ENCODE measurements at regions not wholly inside any gene's neighbourhood (a gene's known extent, or its start where the extent isn't known, plus 50 kb on each side); places are given as distances from the start of the nearest gene placed in this dataset.
A peak's percentile ranks its signal among the peaks of the same experiment; 100 is the strongest.

DNA sequence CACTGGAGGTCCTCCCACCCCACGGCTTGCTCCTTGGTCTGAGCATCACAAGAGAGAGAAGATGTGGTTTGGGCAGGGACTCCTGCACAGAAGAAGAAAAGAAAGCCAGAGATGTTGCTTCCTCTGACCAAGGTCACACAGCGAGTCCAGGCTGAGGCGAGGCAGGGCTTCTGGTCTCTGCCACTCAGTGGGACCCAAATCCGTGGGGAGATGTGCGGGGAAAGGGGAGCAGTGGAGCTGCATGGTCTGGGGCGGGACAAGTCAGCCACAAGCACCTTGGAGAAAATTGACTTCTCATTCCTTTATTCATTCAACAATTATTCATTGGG, 150.9 kb downstream of the C9orf50 start:
- no peak for DNase-seq

DNA sequence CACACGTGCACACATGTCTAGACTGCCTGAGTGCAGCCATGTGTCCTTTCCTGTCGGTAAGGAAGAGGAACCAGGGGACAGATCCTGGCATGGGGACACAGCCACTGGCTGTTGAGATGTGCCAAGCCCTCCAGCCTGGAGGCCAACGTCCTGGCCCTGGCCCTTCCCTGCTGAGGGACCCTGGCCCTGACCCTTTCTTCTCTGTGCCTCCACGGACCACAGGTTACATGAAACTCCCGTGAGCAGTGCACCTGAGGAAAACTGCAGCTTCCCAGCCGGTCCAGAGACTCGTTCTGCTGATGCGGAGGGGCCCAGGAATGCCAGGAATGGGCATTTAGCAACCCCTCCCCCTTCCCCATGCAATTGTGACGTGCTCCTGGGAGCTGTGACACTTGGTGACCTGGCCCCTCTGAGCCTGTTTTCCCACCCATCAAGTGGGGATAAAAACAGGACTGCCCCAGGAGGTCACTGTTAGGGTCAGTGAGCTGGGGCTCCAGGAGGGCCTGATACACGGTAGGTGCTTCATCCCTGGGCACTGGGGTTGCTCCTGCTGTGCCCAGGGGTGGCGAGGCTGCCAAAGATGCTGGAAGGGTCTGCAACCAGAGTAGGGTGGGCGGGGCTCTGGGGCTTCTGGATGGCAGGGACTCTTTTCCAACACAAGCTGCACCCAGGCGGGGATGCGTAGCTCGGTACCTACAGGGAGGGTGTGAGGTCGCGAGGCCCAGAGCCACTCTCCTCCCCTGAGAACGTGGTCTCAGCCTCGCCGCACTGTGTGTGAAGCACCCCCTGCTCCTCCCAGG, 151.5 kb downstream of the C9orf50 start:
- DNase-seq = no peak

DNA sequence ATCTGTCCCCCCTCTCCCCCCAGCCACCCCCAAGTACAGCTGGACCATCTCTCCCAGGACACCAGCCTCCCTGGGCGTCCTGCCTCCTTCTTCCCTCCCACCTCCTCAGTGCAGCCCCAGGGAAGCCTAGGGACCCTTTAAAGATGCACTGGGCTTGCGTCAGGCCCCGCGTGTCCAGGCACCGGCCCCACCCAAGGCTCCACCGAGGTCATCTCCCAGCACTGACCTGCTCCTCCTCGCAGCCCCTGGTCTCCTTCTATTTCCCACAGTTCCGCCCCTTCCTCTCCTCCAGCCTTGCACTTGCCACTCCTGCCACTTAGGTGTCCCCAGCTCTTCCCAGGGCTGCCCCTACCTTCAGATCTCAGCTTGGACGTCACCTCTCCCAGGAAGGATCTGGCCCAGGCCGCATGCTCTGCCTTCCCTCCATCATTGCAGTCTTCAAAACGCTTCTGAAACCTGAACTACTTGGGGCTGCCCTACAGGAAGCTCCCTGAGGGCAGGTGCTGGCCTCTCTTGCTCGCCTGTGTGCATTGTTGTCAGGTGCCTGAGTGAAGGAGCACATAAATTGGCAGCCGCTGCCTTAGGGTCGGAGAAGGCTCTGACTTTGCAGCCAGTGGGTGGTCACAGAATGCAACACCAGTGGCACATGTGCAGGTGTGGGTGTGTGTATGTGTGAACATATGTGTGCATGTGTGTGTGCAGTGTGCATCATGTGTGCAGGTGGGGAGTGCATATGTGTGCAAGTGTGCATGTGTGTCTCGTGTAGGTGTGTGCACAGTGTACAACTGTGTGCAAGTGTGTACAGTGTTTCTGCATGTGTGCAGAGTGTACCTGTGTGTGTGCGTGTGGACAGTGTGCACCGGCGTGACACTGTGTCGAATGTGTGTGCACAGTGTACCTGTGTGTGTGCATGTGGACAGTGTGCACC, 152.9 kb downstream of the C9orf50 start:
- no peak for DNase-seq

DNA sequence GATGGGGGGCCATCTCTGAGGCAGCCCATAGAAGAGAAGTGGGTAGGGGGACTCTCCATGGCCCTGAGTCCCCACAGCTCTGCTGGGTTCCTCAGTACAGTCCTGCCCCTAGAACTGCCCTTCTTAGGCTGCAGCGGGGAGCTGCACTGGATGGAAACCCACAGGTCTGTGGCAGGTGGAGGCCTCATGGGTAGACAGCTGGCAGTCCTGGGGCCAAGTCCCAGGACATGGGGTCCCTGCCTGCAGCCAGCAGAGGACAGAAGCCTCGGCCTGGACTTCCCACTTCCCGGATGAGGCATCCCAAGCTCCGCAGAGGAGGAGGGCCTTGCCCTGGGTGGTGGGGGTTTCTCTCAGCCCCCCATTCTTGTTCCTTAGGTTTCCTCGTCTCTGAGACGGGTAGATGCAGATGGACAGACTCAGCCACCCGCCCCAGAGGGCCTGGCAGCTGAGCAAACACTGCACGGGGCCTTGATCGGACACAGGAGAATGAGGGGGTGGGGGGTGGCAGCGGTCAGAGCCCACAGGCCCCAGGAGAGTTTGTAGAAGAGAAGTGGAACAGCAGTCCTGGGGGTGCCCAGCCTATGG, 153.8 kb downstream of the C9orf50 start:
- DNase-seq = no peak

DNA sequence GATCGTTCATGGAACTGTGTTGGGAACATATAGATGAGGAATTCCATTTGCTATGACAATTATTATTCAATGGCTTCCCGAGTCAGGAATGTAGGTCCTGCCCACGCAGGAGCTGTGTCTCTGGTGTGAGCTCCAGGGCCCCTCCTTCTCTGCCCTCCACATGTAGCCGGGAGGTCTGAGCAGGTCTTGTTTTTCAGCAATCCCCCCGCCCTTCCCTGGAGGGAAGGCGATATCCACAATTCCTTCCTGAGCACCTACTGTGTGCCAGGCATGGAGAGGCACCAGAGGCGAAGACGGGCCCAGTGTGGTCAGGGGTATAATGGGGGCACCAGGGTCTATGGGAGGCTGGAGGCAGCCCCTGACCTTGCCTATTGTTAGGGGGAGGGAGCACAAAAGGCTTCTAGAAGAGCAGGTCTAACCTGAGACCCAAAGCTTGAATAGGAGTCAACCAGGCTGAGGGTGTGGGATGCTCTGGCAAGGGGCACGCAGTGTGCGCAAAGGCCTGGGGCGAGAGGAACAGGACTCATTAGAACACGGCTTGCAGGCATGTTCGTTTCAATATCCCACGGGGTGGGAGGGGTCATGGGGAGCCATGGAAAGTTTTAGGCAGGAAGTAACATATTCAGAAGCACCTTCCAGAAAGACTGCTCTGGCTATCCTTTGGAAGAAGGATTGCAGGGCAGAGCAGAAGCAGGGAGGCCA, 154.9 kb downstream of the C9orf50 start:
- no peak for DNase-seq

DNA sequence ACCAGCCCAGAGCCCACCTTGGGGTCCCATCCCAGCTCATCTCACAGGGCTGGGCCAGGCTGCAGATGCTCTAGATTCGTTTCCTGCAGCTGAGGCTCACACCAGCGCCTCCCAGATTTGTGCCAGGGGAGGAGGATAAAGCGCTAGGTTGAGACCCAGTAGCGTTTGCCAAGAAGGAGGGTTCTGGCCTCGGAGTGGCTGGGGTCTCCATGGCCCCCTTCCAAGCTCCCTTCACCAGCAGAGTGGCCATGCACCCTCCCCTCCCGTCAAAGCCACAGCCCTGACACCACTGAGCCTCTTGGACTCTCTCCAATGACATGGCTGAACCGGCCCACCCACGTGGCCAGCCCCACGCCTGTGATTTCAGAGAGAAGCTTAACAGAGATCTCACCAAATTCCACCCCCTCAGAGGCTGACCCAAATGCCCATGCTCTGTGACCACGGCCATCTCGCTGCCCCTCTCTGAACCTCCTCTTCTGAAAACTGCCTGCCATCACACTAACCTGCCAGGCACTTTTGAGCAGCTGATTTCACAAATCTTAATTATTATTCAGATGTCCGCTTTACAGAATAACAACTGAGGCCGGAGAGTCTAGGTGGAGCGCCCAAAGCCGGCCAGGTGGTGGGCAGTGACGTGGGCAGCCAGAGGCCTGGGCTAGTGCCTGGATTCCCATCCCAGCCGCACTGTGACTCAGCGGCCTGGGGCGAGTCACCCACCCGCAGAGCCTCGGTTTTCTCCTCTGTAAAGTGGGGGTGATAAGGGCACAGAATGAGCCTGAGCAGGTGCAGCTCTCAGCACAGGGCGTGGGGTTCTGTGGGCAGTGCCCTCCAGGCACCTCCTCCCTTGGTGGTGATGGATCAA, 155.7 kb downstream of the C9orf50 start:
- peak; percentile 62 to 74 (median 67) for DNase-seq

DNA sequence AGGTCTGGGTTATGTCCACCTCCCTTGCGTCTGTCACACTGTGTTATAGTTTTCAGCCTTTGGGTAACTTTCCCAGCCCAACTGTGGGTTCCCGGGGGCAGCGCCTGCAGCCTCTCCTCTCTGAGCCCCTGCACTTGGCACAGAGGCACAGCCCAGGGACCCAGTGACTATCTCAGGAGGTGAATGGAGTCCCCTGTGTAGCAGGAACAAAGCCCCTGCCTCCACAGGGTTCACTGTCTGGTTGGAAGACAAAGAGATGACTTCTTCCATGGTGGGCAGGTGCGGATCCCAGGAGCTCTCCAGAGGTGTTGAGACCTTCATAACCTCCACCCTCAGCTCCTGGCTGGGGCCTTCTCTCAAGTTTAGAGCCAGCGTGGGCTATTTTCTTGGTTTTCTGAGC, 156.9 kb downstream of the C9orf50 start:
- no peak for DNase-seq

DNA sequence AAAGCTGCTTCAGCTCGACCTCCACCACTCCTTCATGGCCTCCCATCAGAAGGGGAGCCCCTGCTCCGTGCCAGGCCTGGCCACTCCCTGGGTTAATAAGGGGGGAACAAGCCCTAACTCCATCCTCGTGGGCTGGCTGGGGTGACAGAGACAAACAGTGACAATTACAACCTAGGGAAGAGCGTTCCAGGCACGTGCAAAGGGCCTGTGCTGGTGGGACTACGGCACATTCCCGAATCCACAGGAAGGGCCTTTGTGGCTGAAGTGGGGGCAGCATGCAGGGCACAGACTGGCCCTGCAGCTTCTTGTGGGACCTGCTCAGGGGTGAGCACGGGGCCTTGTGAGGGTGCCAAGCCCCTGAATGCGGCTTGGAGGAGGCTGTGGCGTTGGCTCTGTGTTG, 157.4 kb downstream of the C9orf50 start:
- DNase-seq = peak; percentile 36 to 38 (median 37)

DNA sequence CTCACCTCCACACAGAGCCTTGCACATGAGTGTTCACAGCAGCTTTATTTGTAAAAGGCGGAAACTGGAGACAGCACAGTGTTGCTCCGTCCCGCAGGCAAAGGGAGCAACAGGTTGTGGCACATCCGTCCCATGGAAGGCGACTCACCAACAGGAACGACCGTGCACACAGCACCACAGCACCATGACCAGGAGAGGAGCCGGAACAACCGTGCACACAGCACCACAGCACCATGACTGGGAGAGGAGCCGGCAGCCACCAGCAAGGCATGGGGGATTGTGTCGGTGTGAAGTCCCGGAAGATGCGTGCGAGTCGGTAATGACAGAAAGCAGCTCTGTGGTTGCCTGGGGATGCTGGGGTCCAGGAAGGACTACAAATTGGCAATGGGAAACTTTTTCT, 158.5 kb downstream of the C9orf50 start:
- no peak for DNase-seq

DNA sequence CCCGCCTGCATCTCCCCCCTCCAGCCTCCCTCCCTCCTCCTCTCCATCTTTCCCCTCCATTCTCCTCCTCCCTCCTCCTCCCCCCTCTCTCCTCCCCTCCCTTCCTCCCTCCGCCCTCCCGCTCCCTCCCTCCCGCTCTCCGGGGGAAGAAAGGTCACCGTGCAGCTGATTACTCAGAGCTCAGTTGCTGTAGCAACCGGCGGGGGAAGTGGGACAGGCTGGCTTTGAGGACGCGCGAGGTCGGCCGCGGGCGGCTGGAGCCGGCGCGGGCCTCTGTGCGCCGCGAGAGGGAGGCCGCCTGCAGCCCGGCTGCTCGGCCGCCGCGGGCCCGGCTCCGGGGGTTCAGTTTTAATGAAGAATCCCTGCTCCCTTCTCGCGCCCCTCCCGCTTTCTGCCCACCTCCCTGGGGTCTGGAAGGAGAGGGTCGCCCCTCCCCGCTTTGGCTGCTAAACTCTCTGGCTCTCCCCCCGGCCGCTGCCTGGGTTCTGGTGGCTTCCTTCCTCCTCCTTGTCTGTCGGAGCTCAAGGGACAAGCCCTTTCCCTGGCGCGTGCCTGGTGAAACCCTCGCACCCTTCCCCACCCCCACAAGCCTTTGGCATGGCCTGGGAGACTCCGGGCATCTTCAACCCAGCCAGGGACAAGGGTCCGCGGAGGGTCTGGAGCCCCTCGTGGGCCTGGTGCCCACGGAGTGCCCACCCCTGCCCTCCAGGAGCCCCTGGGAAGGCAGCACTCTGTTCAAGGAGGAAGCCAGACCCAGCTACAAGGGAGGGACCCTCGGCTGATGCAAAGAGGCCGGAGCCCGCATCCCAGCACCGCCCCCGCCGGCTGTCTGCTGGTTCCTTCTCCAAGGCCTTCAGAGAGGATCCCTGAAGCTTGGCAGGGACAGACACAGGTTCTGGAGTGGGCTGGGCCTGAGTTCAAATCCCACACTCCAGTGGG, 160.3 kb downstream of the C9orf50 start:
- peak; percentile 95 to 97 (median 96) for DNase-seq

DNA sequence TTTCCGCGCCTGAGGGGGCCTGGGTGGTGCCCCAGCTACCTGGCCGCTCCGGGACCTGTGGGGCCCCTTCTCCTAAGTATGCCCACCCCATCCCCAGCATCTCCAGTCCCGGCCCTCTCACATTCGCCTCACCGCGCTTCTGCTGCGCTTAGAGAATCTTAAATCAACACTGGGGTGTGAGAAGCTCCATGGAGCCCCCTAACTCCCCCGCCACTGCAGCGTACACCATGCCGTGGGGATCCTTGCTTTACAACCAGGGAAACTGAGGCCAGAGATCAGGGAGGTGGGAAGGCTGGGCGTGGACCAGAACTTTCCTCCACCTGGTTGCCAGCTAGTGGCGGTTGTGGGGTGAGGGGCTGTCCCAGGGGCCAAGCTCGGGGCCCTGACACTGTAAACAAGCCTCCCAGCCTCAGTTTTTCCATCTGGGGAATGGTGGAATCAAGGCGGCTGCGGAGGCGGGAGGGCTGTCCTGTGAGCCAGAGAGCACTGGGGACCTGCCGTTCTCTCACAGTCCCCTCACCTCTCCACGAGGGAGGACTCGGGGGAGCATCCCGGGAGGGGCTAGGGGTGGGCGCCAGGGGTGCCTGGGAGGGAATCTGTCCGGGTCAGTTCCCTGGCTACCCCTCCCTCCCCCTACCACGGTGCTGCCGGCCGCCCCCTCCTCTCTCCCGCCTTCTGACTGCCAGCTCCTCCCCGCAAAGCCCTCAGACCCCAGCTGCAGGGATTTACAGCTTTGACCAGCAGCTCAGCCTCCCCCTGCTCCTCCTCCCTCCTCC, 161.2 kb downstream of the C9orf50 start:
- DNase-seq = no peak

DNA sequence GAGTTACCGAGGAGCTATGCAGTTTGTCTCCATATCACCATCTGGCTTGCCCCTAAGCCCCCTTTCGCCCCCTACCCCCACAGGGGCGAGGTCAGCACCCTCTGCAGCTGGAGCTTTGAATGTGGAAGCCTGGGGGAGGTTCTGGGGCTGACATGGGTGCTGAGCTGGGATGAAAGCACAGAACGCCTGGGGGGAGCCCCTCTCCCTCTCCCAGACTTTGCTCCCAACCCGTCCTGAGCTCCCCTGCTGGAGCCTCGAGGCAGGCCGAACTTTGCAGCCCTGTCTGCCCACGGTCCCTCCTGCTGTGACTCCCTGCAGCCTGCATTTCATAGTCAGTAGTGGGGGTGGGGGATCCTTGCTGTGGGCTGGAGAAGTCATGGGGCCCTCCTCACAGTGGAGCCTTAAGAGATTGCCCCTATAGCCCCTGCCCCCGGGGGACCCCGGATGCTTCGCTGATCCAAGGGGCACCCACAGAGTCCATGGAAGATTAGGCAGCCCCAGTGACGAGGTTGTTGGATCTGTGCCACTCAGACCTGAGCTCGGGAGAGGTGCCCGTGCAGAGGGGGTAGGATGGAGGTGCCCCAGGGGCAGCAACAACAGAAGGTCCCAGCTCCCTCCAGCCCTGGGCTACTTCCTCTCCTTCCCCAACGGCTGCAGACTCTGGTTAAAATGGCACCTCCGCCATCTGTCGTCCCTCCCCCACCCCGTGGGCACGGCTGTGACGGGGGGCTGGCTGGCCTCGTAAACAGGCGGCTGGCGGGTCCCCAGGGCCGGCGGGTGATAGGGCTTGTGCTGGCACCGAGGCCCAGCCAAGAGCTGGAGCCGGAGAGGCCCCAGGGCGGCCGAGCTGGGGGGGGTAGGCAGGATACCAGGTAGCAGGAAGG, 162.0 kb downstream of the C9orf50 start:
- peak; percentile 43 to 59 (median 56) for DNase-seq

DNA sequence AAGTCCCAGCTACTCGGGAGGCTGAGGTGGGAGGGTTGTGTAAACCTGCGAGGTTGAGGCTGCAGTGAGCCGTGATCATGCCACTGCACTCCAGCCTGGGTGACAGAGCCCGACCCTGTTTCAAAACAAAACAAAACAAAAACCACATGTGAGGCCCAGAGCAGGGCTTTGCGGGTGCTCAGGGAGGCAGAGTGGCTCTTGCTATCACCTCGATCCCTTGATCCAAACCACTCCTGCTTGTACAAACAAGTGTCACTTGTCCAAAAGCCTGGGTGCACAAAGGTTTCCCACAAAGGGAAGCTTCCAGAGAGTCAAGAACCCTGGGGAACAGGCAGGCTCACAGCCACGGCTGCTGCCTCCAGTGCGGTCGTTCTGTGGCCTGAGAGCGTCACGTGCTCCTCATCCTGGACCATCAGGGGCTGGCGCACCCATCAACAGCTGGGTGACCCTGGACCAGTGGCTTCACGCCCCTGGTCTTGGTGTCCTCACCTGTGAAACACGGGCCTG, 162.7 kb downstream of the C9orf50 start:
- peak in 2 of 3 donors; percentile 28 to 41 for DNase-seq

DNA sequence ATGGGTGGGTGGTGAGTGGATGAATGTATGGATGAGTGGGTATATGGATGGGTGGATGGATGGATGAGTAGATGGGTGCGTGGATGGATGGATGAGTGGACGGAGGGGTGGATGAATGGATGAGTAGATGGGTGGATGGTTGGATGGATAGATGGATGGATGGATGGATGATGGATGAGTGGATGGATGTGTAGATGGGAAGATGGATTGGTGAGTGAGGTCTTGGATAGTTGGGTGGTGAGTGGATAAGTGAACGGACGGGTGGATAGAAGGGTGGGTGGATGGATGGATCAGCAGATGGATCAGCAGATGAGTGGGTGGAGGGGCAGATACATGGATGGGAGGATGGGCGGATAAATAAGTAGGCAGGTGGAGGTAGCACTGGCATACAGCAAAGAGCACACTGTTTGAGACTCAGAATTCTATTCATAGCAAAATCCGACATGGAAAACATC, 163.5 kb downstream of the C9orf50 start:
- no peak for DNase-seq

DNA sequence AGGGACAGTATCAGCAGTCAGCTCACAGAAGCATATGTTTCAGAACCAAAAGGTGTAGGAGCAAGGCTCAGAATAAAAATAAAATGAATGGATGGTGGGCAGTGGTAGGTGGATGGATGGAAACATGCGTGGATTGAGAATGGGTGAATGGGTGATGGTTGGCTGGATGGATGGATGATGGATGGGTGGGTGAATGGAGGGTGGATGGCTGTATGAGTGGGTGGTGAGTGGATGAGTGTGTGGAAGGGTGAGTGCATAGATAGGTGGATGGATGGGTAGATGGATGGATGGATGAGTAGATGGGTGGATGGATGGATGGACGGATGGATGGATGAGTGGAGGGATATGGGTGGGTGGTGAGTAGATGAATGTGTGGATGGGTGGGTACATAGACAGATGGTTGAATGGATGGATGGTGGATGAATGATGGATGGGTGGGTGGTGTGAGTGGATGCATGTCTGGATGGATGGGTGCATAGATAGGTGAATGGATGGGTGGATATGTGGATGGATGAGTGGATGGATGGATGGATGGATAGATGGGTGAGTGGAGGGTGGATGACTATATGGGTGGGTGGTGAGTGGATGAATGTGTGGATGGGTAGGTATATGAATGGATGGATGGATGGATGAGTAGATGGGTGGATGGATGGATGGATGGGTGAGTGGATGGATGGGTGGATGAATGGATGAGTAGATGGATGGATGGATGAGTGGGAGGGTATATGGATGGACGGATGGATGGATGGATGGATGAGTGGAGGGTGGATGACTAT, 164.2 kb downstream of the C9orf50 start:
- DNase-seq = no peak

DNA sequence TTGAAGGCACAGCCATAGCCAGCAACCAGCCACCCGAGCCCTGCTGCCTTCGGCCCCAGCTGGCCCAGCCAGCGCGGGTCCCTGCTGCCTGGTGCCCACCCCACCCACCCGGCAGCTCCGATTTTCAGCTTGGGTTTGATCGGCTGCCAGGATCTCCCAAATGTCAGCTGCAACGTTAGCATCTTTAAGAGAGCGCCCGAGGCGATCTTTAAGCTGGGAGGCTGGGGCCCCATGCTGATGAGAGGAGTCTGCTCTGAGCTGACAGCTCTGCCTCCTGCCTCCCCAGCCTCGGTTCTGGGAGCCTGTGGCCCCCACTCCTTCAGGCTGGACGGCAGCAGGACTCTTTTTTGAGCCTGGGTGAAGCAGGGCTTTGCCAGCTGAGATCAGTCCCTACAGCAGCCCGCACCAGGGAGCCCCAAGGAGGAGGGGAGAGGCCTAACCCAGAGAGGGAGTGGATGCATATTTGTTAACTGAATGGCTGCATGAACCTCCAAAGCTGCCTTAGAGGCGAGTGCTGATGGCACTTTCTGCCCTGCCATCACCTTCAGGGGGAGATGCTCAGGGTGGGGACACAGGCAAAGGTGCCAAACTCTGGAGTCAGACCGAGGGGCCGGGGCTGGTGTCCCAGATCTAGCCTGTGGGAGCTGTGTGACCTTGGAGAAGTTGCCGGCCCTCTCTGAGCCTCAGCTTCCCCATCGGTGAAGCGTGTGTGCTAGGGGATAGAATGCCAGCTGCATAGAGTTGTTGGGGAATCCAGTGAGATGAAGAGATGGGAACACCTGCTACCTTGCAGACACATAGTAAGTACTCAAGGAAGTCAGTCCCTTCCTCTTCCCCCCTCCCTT, 165.5 kb downstream of the C9orf50 start:
- no peak for DNase-seq
